Thyroid gland (tissue), 4 donors: ENCODE measurements at regions not wholly inside any gene's neighbourhood (a gene's known extent, or its start where the extent isn't known, plus 50 kb on each side); places are given as distances from the start of the nearest gene placed in this dataset.
A peak's percentile ranks its signal among the peaks of the same experiment; 100 is the strongest.
"Not testable (repeated sequence)": the region's sequence is repeated elsewhere in the genome, so short reads cannot be mapped to it uniquely, and the experiment has no call there.

Experiments
- DNase-seq, 2 donors: peaks; one replicate each; pipeline ENCODE4 v3.0.0-alpha.2; 2019
- H3K27ac ChIP-seq, 3 donors: fragments of 200-600 bp; sonication (generic); 1 replicate in 2 of 3; 2 replicates in 1 of 3; pipeline ENCODE4 v1.5.1; 2016 to 2019; ENCODE audit warnings: mild to moderate bottlenecking in 1 of 3, moderate library complexity in 1 of 3
- H3K27me3 ChIP-seq: fragments of 200-600 bp; sonication (generic); one replicate; pipeline ENCODE4 v1.5.1; 2019
- H3K36me3 ChIP-seq, 2 donors: fragments of 200-600 bp; sonication (generic); one replicate each; pipeline ENCODE4 v1.5.1; 2016 to 2019
- H3K4me1 ChIP-seq, 2 donors: fragments of 200-600 bp; sonication (generic); one replicate each; pipeline ENCODE4 v1.5.1; 2017 to 2019
- H3K4me3 ChIP-seq, 3 donors: fragments of 200-600 bp; sonication (generic); replicated peaks in 1 of 3; 1 replicate in 2 of 3; 2 replicates in 1 of 3; pipeline ENCODE4 v1.5.1; 2016; ENCODE audit warnings: mild to moderate bottlenecking in 1 of 3
- H3K9me3 ChIP-seq: fragments of 200-600 bp; sonication (generic); one replicate; pipeline ENCODE4 v1.5.1; 2017
- CTCF ChIP-seq, 6 experiments: fragments of 200-600 bp in 3 of 6; fragments of 450-650 bp in 3 of 6; sonication (generic) in 3 of 6; IDR thresholded peaks; one replicate each; pipeline ENCODE4 v1.5.1; 2016 to 2019; ENCODE audit warnings: antibody characterized with exemption in 6 of 6, mild to moderate bottlenecking in 2 of 6, inconsistent platforms in 1 of 6, moderate library complexity in 1 of 6
- POLR2A ChIP-seq, 2 donors: fragments of 450-650 bp; IDR thresholded peaks; one replicate each; pipeline ENCODE4 v1.6.1; 2017; ENCODE audit warnings: antibody characterized with exemption in 2 of 2, mild to moderate bottlenecking in 2 of 2, moderate library complexity in 1 of 2
- WGBS, 2 donors: methylation state at CpG; one replicate each; pipeline ENCODE4 v1.1.5; 2017; 5-methylcytosine and 5-hydroxymethylcytosine counted together
- intact Hi-C: fragments of 100-400 bp; cut with DNase I; formaldehyde crosslinking; loops from one replicate; pipeline ENCODE4 v1.15.1; 2023

GRCh38 chr9:113678859-113679256 lies 197.3 kb upstream of the ZNF618 start:
- no peak for TF ChIP-seq CTCF (IDR thresholded peaks at IDR 0.05)
- no peak for TF ChIP-seq POLR2A (IDR thresholded peaks at IDR 0.05)
- H3K4me3 ChIP-seq: no peak overlapping the region
- intact Hi-C loops: no loop called here
- no peak for DNase-seq
- no peaks in the 10 kb centered on the region for H3K36me3 ChIP-seq
- WGBS, 2 donors: 70 to 79% methylated on average over 2 of the region's 2 CpGs
- no peaks in the 10 kb centered on the region for H3K27me3 ChIP-seq
- no peaks in the 10 kb centered on the region for H3K9me3 ChIP-seq
- no peak overlapping the region for H3K27ac ChIP-seq
- H3K4me1 ChIP-seq: peaks cover 0 to 3% of the 10 kb centered on the region in 2 donors

GRCh38 chr9:113682297-113682771 lies 193.8 kb upstream of the ZNF618 start:
- H3K4me3 ChIP-seq: no peak overlapping the region
- intact Hi-C loops: no loop called here
- WGBS, 2 donors: 19 to 21% methylated on average over 7 to 9 of the region's 9 CpGs

GRCh38 chr9:113685636-113686035 lies 190.5 kb upstream of the ZNF618 start:
- peaks cover 3 to 14% of the 10 kb centered on the region in 2 donors for H3K4me1 ChIP-seq
- H3K4me3 ChIP-seq, H3K36me3 ChIP-seq, DNase-seq, H3K27ac ChIP-seq, intact Hi-C loops, H3K27me3 ChIP-seq, H3K9me3 ChIP-seq: not testable (repeated sequence)
- WGBS, 2 donors: 83 to 84% methylated on average over 6 of the region's 6 CpGs

More at GRCh38 chr9:113682297-113682771, 193.8 kb upstream of the ZNF618 start:
- TF ChIP-seq CTCF (IDR thresholded peaks at IDR 0.05): peak; percentile 67 to 91 (median 86)
- TF ChIP-seq POLR2A (IDR thresholded peaks at IDR 0.05): no peak
- Histone ChIP-seq H3K36me3 (no peaks in the 10 kb centered on the region), H3K27me3 (no peaks in the 10 kb centered on the region), H3K9me3 (no peaks in the 10 kb centered on the region), H3K4me1 (no peaks in the 10 kb centered on the region), H3K27ac (no peak overlapping the region)
- DNase-seq: peak; percentile 77 to 83

GRCh38 chr9:113687107-113687679 lies 188.9 kb upstream of the ZNF618 start:
- no peak for TF ChIP-seq POLR2A (IDR thresholded peaks at IDR 0.05)
- no peak for TF ChIP-seq CTCF (IDR thresholded peaks at IDR 0.05)
- 28 to 39% methylated on average over 4 of the region's 4 CpGs for WGBS, 2 donors
- no peak for DNase-seq
- Histone ChIP-seq H3K4me1 (peaks cover 4 to 15% of the 10 kb centered on the region in 2 donors), H3K36me3 (no peaks in the 10 kb centered on the region), H3K9me3 (no peaks in the 10 kb centered on the region), H3K4me3 (no peak overlapping the region), H3K27ac (no peak overlapping the region), H3K27me3 (no peaks in the 10 kb centered on the region)
- intact Hi-C loops: no loop called here

- TF ChIP-seq CTCF (IDR thresholded peaks at IDR 0.05) (no peak), POLR2A (IDR thresholded peaks at IDR 0.05) (no peak)
- intact Hi-C loops: no loop called here
- no peak overlapping the region for H3K4me3 ChIP-seq
- 10 to 13% methylated on average over 37 to 39 of the region's 40 CpGs for WGBS, 2 donors
- no peaks in the 10 kb centered on the region for H3K36me3 ChIP-seq
- peaks cover 4 to 15% of the 10 kb centered on the region in 2 donors for H3K4me1 ChIP-seq
- no peaks in the 10 kb centered on the region for H3K9me3 ChIP-seq
- DNase-seq: no peak
- H3K27ac ChIP-seq: no peak overlapping the region
- no peaks in the 10 kb centered on the region for H3K27me3 ChIP-seq
These were observed 188.3 kb upstream of the ZNF618 start for GRCh38 chr9:113687680-113688371.
